Kasumi-1 (cell line): ENCODE measurements at regions not wholly inside any gene's neighbourhood (a gene's known extent, or its start where the extent isn't known, plus 50 kb on each side); places are given as distances from the start of the nearest gene placed in this dataset.
A peak's percentile ranks its signal among the peaks of the same experiment; 100 is the strongest.

Experiments
- DNase-seq, 2 experiments: peaks; one replicate each; lab custom pipeline; 2025; lab: John Stamatoyannopoulos, UW

- no peak for DNase-seq
Observed at GRCh38 chr1:36687312-36687711, 204.6 kb upstream of the CSF3R start.

- no peak for DNase-seq
Observed at GRCh38 chr1:36675931-36676562, 193.3 kb upstream of the CSF3R start.

- DNase-seq, result no peak
Observed at GRCh38 chr1:36675106-36675505, 192.4 kb upstream of the CSF3R start.

GRCh38 chr1:36673202-36673601 is 190.5 kb upstream of the CSF3R start:
- DNase-seq, result no peak

- DNase-seq, result no peak
Observed at GRCh38 chr1:36669262-36669661, 186.5 kb upstream of the CSF3R start.

- DNase-seq, result no peak
Observed at GRCh38 chr1:36667836-36668235, 185.1 kb upstream of the CSF3R start.

GRCh38 chr1:36667256-36667655 is 184.5 kb upstream of the CSF3R start:
- no peak for DNase-seq

GRCh38 chr1:36665478-36666080 is 182.9 kb upstream of the CSF3R start:
- no peak for DNase-seq

GRCh38 chr1:36664571-36665287 is 182.0 kb upstream of the CSF3R start:
- no peak for DNase-seq

- DNase-seq, result no peak
Observed at GRCh38 chr1:36663772-36664430, 181.2 kb upstream of the CSF3R start.

- no peak for DNase-seq
Observed at GRCh38 chr1:36658838-36659237, 176.1 kb upstream of the CSF3R start.

- DNase-seq, result no peak
Observed at GRCh38 chr1:36657826-36658225, 175.1 kb upstream of the CSF3R start.

GRCh38 chr1:36656838-36657237 is 174.1 kb upstream of the CSF3R start:
- no peak for DNase-seq

GRCh38 chr1:36656271-36656670 is 173.6 kb upstream of the CSF3R start:
- no peak for DNase-seq

- no peak for DNase-seq
Observed at GRCh38 chr1:36654586-36654985, 171.9 kb upstream of the CSF3R start.

- DNase-seq, result no peak
Observed at GRCh38 chr1:36653850-36654249, 171.1 kb upstream of the CSF3R start.

GRCh38 chr1:36652586-36652985 is 169.9 kb upstream of the CSF3R start:
- DNase-seq, result no peak

- no peak for DNase-seq
Observed at GRCh38 chr1:36652011-36652410, 169.3 kb upstream of the CSF3R start.

- DNase-seq, result no peak
Observed at GRCh38 chr1:36651176-36651910, 168.6 kb upstream of the CSF3R start.

- peak; percentile 52 to 63 for DNase-seq
Observed at GRCh38 chr1:36650200-36651065, 167.7 kb upstream of the CSF3R start.

- DNase-seq, result no peak
Observed at GRCh38 chr1:36645867-36646266, 163.2 kb upstream of the CSF3R start.
